Astrocyte (in vitro differentiated cells and primary cell): ENCODE measurements at regions not wholly inside any gene's neighbourhood (a gene's known extent, or its start where the extent isn't known, plus 50 kb on each side); places are given as distances from the start of the nearest gene placed in this dataset.
"Not testable (repeated sequence)": the region's sequence is repeated elsewhere in the genome, so short reads cannot be mapped to it uniquely, and the experiment has no call there.

Experiments
- DNase-seq: peaks from one replicate; pipeline ENCODE4 v3.0.0-alpha.2; 2010; ENCODE audit warnings: low read depth
- FAIRE-seq: peaks from 2 replicates; lab custom pipeline; 2011; peaks lifted over from hg19 to GRCh38; lab: Jason Lieb, UNC
- H2AFZ ChIP-seq: 2 replicates; pipeline ENCODE4 v1.6.0; 2012; ENCODE audit warnings: low read depth, low read length, inconsistent platforms
- H3K27ac ChIP-seq: 2 replicates; pipeline ENCODE4 v1.5.1; 2011; ENCODE audit warnings: low read depth, low read length, inconsistent platforms
- H3K27me3 ChIP-seq: 2 replicates; pipeline ENCODE4 v1.6.0; 2011; ENCODE audit warnings: low read length, inconsistent platforms; ENCODE audit not compliant: insufficient read depth
- H3K36me3 ChIP-seq: 2 replicates; pipeline ENCODE4 v1.5.1; 2011; ENCODE audit warnings: low read length, inconsistent platforms; ENCODE audit not compliant: insufficient read depth
- H3K4me1 ChIP-seq: 2 replicates; pipeline ENCODE4 v1.5.1; 2011; ENCODE audit warnings: low read length, inconsistent platforms; ENCODE audit not compliant: insufficient read depth
- H3K4me2 ChIP-seq: 2 replicates; pipeline ENCODE4 v1.6.0; 2012; ENCODE audit warnings: low read length, inconsistent platforms
- H3K4me3 ChIP-seq: 2 replicates; pipeline ENCODE4 v1.5.1; 2011; ENCODE audit warnings: low read depth, mild to moderate bottlenecking, low read length, inconsistent platforms; ENCODE audit not compliant: insufficient read depth
- H3K79me2 ChIP-seq: 2 replicates; pipeline ENCODE4 v1.6.0; 2012; ENCODE audit warnings: mild to moderate bottlenecking, low read length, inconsistent platforms; ENCODE audit not compliant: insufficient read depth
- H3K9ac ChIP-seq: 2 replicates; pipeline ENCODE4 v1.6.0; 2012; ENCODE audit warnings: mild to moderate bottlenecking, low read length, inconsistent platforms
- H3K9me3 ChIP-seq: 2 replicates; pipeline ENCODE4 v1.5.1; 2012; ENCODE audit warnings: low read depth, mild to moderate bottlenecking, low read length, inconsistent platforms; ENCODE audit not compliant: insufficient read depth
- H4K20me1 ChIP-seq: 2 replicates; pipeline ENCODE4 v1.6.0; 2012; ENCODE audit warnings: low read length, inconsistent platforms; ENCODE audit not compliant: insufficient read depth
- H3K27ac Mint-ChIP-seq: one replicate; pipeline ENCODE4 v1.8.0; 2021; ENCODE audit warnings: mild to moderate bottlenecking, mixed read lengths; ENCODE audit not compliant: unreplicated experiment
- H3K27me3 Mint-ChIP-seq: one replicate; pipeline ENCODE4 v1.8.0; 2021; ENCODE audit warnings: low read depth, mixed read lengths; ENCODE audit not compliant: unreplicated experiment
- H3K36me3 Mint-ChIP-seq: one replicate; pipeline ENCODE4 v1.8.0; 2021; ENCODE audit warnings: low read depth, mixed read lengths; ENCODE audit not compliant: unreplicated experiment
- H3K4me1 Mint-ChIP-seq: one replicate; pipeline ENCODE4 v1.8.0; 2021; ENCODE audit warnings: low read depth, mixed read lengths; ENCODE audit not compliant: unreplicated experiment
- H3K4me3 Mint-ChIP-seq: one replicate; pipeline ENCODE4 v1.8.0; 2021; ENCODE audit warnings: mild to moderate bottlenecking, moderate library complexity, mixed read lengths; ENCODE audit not compliant: unreplicated experiment
- H3K9me3 Mint-ChIP-seq: one replicate; pipeline ENCODE4 v1.8.0; 2021; ENCODE audit warnings: mild to moderate bottlenecking, mixed read lengths; ENCODE audit not compliant: unreplicated experiment
- EZH2 ChIP-seq: IDR thresholded peaks from 2 replicates; pipeline ENCODE4 v1.6.1; 2012; ENCODE audit warnings: mild to moderate bottlenecking, low read length, inconsistent platforms; ENCODE audit not compliant: insufficient read depth
- TF ChIP-seq, protein P1 (sequence below): IDR thresholded peaks from 2 replicates; pipeline ENCODE4 v1.5.1; 2011; ENCODE audit warnings: low read depth, mild to moderate bottlenecking, inconsistent platforms, low read length, moderate library complexity; ENCODE audit not compliant: insufficient read depth

DNA sequence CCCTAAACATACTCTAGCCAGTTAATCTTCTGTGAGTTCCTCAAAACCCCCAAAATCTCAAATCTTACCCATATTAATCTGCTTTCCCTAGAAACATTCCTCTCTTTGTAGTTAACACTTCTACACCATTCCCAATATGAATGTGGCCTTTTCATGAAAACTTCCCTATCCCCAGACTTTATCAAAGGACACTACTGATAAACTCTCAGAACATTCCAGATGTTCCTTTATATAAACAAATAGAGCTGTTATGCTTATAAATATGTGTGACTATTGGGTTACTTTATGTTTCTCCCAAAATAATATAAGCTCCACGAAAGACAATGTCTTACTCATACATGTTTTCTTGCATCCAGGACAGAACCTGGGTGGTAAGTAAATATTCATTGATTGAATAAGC is 205.4 kb upstream of the NFIA start:
- H3K4me1 Mint-ChIP-seq = no peaks in the 10 kb centered on the region
- Histone ChIP-seq H3K9me3 (no peaks in the 10 kb centered on the region), H3K4me1 (peaks cover 7% of the 10 kb centered on the region), H3K4me2 (no peak overlapping the region), H3K36me3 (no peaks in the 10 kb centered on the region), H3K79me2 (no peaks in the 10 kb centered on the region), H2AFZ (no peak overlapping the region), H3K27me3 (no peaks in the 10 kb centered on the region), H3K4me3 (no peak overlapping the region), H4K20me1 (no peaks in the 10 kb centered on the region), H3K9ac (no peak overlapping the region), H3K27ac (no peak overlapping the region)
- no peaks in the 10 kb centered on the region for H3K27me3 Mint-ChIP-seq
- TF ChIP-seq EZH2 = no peak
- TF ChIP-seq, protein P1, sequence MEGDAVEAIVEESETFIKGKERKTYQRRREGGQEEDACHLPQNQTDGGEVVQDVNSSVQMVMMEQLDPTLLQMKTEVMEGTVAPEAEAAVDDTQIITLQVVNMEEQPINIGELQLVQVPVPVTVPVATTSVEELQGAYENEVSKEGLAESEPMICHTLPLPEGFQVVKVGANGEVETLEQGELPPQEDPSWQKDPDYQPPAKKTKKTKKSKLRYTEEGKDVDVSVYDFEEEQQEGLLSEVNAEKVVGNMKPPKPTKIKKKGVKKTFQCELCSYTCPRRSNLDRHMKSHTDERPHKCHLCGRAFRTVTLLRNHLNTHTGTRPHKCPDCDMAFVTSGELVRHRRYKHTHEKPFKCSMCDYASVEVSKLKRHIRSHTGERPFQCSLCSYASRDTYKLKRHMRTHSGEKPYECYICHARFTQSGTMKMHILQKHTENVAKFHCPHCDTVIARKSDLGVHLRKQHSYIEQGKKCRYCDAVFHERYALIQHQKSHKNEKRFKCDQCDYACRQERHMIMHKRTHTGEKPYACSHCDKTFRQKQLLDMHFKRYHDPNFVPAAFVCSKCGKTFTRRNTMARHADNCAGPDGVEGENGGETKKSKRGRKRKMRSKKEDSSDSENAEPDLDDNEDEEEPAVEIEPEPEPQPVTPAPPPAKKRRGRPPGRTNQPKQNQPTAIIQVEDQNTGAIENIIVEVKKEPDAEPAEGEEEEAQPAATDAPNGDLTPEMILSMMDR = no peak
- no peak overlapping the region for H3K27ac Mint-ChIP-seq
- H3K9me3 Mint-ChIP-seq = no peaks in the 10 kb centered on the region
- FAIRE-seq = no peak
- no peak overlapping the region for H3K4me3 Mint-ChIP-seq
- no peaks in the 10 kb centered on the region for H3K36me3 Mint-ChIP-seq
- DNase-seq = no peak

DNA sequence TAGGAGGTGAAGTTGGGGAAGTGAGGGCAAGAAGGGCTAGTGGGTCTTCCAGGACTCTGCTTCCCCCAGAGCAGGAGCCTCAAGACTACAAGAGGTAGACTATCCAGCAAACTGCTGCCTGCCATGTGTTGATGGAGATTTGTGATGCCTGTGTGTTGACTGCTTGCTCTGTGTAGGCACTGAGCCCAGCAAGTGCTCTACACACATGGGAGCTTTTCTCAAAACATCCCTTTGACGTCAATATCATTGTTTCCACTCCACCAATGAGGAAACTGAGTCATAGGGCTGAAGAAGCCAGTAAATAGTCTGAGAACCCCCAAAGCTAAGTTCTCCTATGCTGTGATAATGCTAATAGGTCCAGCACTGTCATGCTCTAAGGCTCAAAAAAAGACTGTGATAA is 207.2 kb upstream of the NFIA start:
- peaks cover 7% of the 10 kb centered on the region for H3K4me1 ChIP-seq
- FAIRE-seq = no peak
- H3K27me3 ChIP-seq = no peaks in the 10 kb centered on the region
- H3K9me3 ChIP-seq = no peaks in the 10 kb centered on the region
- H3K4me1 Mint-ChIP-seq = peaks cover 2% of the 10 kb centered on the region
- H3K27ac ChIP-seq = no peak overlapping the region
- no peak for TF ChIP-seq EZH2
- TF ChIP-seq, protein P1 = no peak
- H3K4me3 Mint-ChIP-seq = no peak overlapping the region
- no peaks in the 10 kb centered on the region for H4K20me1 ChIP-seq
- H3K36me3 Mint-ChIP-seq = no peaks in the 10 kb centered on the region
- no peak overlapping the region for H3K9ac ChIP-seq
- no peaks in the 10 kb centered on the region for H3K36me3 ChIP-seq
- no peak overlapping the region for H3K27ac Mint-ChIP-seq
- no peaks in the 10 kb centered on the region for H3K9me3 Mint-ChIP-seq
- no peak overlapping the region for H3K4me2 ChIP-seq
- no peak overlapping the region for H3K4me3 ChIP-seq
- H2AFZ ChIP-seq = no peak overlapping the region
- DNase-seq = peak; percentile 4
- H3K27me3 Mint-ChIP-seq = no peaks in the 10 kb centered on the region
- H3K79me2 ChIP-seq = no peaks in the 10 kb centered on the region

DNA sequence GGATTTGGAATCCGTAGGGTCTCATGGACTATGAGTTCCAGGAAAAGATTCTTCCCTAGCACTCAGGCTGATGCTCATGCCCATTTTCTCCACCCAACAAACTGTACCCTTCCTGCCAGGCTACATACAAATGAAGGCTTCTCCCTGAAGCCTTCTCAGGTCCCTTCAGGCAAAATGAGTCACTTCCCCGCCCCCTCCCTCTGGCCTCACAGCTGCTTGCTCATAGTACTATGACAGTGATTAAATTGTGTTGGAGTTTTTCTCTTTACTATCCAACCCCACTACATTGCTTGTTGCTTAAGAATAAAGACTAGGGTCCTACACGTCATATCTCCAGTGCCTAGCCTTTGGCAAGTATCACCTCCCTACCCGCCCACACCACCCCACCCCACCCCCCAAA is 207.6 kb upstream of the NFIA start:
- FAIRE-seq = no peak
- no peak overlapping the region for H3K4me3 ChIP-seq
- H3K36me3 ChIP-seq = no peaks in the 10 kb centered on the region
- H3K9ac ChIP-seq = no peak overlapping the region
- no peaks in the 10 kb centered on the region for H3K9me3 Mint-ChIP-seq
- H3K4me1 Mint-ChIP-seq = peaks cover 2% of the 10 kb centered on the region
- no peak overlapping the region for H3K4me2 ChIP-seq
- H3K27me3 Mint-ChIP-seq = no peaks in the 10 kb centered on the region
- no peaks in the 10 kb centered on the region for H3K36me3 Mint-ChIP-seq
- no peak overlapping the region for H3K4me3 Mint-ChIP-seq
- H3K27ac Mint-ChIP-seq = no peak overlapping the region
- no peaks in the 10 kb centered on the region for H3K27me3 ChIP-seq
- DNase-seq = peak; percentile 55
- no peak overlapping the region for H3K27ac ChIP-seq
- H4K20me1 ChIP-seq = no peaks in the 10 kb centered on the region
- H3K4me1 ChIP-seq = peaks cover 7% of the 10 kb centered on the region
- H2AFZ ChIP-seq = no peak overlapping the region
- no peaks in the 10 kb centered on the region for H3K9me3 ChIP-seq
- TF ChIP-seq, protein P1 = no peak
- TF ChIP-seq EZH2 = no peak
- no peaks in the 10 kb centered on the region for H3K79me2 ChIP-seq

DNA sequence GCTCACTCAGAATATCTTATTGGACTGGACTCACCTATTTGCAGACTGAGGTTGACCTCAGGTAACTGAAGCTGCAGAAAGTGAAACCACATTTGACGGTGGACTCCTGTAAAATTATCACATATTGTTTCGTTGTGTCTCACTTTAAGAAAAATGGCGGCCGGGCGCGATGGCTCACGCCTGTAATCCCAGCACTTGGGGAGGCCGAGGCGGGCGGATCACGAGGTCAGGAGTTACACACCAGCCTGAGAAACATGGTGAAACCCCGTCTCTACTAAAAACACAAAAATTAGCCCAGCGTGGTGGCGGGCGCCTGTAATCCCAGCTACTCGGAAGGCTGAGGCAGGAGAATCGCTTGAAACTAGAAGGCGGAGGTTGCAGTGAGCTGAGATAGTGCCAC is 209.0 kb upstream of the NFIA start:
- H3K4me1 Mint-ChIP-seq, H2AFZ ChIP-seq, H3K27me3 Mint-ChIP-seq, H3K36me3 Mint-ChIP-seq, H3K4me2 ChIP-seq, H3K4me3 ChIP-seq, H3K9me3 ChIP-seq, H3K9me3 Mint-ChIP-seq, H3K27ac ChIP-seq, H3K27ac Mint-ChIP-seq, H3K36me3 ChIP-seq, H3K27me3 ChIP-seq, H3K79me2 ChIP-seq, H3K4me3 Mint-ChIP-seq, DNase-seq, H4K20me1 ChIP-seq, H3K9ac ChIP-seq, FAIRE-seq, H3K4me1 ChIP-seq: not testable (repeated sequence)
